DND-41 (cell line): ENCODE measurements at regions not wholly inside any gene's neighbourhood (a gene's known extent, or its start where the extent isn't known, plus 50 kb on each side); places are given as distances from the start of the nearest gene placed in this dataset.

Experiments
- ATAC-seq: fragments of 200-7000 bp; cut with Tn5 transposase; 3 replicates; pipeline ENCODE4 v1.9.1; 2021; ENCODE audit warnings: low read depth; ENCODE audit not compliant: insufficient read depth
- DNase-seq: peaks from one replicate; pipeline ENCODE4 v3.0.0-alpha.2; 2020
- H2AFZ ChIP-seq: 2 replicates; pipeline ENCODE4 v1.6.0; 2012; ENCODE audit warnings: low read depth, low read length
- H3K27ac ChIP-seq: 2 replicates; pipeline ENCODE4 v1.5.1; 2012; ENCODE audit warnings: low read length, inconsistent platforms
- H3K27me3 ChIP-seq: fragments of 200-600 bp; sonication (generic); 2 replicates; pipeline ENCODE4 v1.6.0; 2012; ENCODE audit warnings: low read length, mild to moderate bottlenecking, inconsistent platforms; ENCODE audit not compliant: insufficient read depth, poor library complexity
- H3K36me3 ChIP-seq: 2 replicates; pipeline ENCODE4 v1.5.1; 2012; ENCODE audit warnings: low read length, inconsistent platforms; ENCODE audit not compliant: insufficient read depth
- H3K4me1 ChIP-seq: 2 replicates; pipeline ENCODE4 v1.5.1; 2012; ENCODE audit warnings: mild to moderate bottlenecking, low read length; ENCODE audit not compliant: insufficient read depth
- H3K4me2 ChIP-seq: 2 replicates; pipeline ENCODE4 v1.6.0; 2012; ENCODE audit warnings: mild to moderate bottlenecking, moderate library complexity, low read length, inconsistent platforms; ENCODE audit not compliant: insufficient read depth
- H3K4me3 ChIP-seq, 2 experiments: fragments of 200-600 bp in 1 of 2; shearing (Covaris generic) in 1 of 2; 2 replicates each; pipeline ENCODE4 v1.5.1; 2012 to 2016; ENCODE audit warnings: inconsistent platforms in 2 of 2, low read length in 2 of 2, mild to moderate bottlenecking in 2 of 2, low read depth in 1 of 2, moderate library complexity in 1 of 2
- H3K79me2 ChIP-seq: 2 replicates; pipeline ENCODE4 v1.6.0; 2012; ENCODE audit warnings: low read length, inconsistent platforms; ENCODE audit not compliant: insufficient read depth
- H3K9ac ChIP-seq: 2 replicates; pipeline ENCODE4 v1.6.0; 2012; ENCODE audit warnings: low read depth, mild to moderate bottlenecking, inconsistent platforms, low read length, moderate library complexity
- H3K9me3 ChIP-seq: 2 replicates; pipeline ENCODE4 v1.5.1; 2012; ENCODE audit warnings: low read length, moderate library complexity, mild to moderate bottlenecking, inconsistent platforms; ENCODE audit not compliant: insufficient read depth, severe bottlenecking
- H4K20me1 ChIP-seq: 2 replicates; pipeline ENCODE4 v1.6.0; 2012; ENCODE audit warnings: low read length; ENCODE audit not compliant: insufficient read depth
- EZH2 ChIP-seq: IDR thresholded peaks from 3 replicates; pipeline ENCODE4 v1.6.1; 2012; ENCODE audit warnings: borderline replicate concordance, low read depth, mild to moderate bottlenecking, moderate library complexity, low read length, inconsistent platforms; ENCODE audit not compliant: severe bottlenecking
- TF ChIP-seq, protein P1 (sequence below): IDR thresholded peaks from 2 replicates; pipeline ENCODE4 v1.5.1; 2012; ENCODE audit warnings: borderline replicate concordance, low read length, moderate library complexity, mild to moderate bottlenecking; ENCODE audit not compliant: poor library complexity, severe bottlenecking; ENCODE audit errors: extremely low read depth

- no peak for DNase-seq
- H3K9me3 ChIP-seq, result no peaks in the 10 kb centered on the region
- H3K9ac ChIP-seq, result no peak overlapping the region
- no peak for ATAC-seq
- H3K4me1 ChIP-seq, result no peaks in the 10 kb centered on the region
- no peak overlapping the region for H3K4me3 ChIP-seq
- no peak overlapping the region for H3K27ac ChIP-seq
- no peak overlapping the region for H2AFZ ChIP-seq
- no peaks in the 10 kb centered on the region for H3K36me3 ChIP-seq
- H4K20me1 ChIP-seq, result no peaks in the 10 kb centered on the region
- H3K79me2 ChIP-seq, result no peaks in the 10 kb centered on the region
- no peak overlapping the region for H3K4me2 ChIP-seq
- no peaks in the 10 kb centered on the region for H3K27me3 ChIP-seq
- TF ChIP-seq, protein P1, sequence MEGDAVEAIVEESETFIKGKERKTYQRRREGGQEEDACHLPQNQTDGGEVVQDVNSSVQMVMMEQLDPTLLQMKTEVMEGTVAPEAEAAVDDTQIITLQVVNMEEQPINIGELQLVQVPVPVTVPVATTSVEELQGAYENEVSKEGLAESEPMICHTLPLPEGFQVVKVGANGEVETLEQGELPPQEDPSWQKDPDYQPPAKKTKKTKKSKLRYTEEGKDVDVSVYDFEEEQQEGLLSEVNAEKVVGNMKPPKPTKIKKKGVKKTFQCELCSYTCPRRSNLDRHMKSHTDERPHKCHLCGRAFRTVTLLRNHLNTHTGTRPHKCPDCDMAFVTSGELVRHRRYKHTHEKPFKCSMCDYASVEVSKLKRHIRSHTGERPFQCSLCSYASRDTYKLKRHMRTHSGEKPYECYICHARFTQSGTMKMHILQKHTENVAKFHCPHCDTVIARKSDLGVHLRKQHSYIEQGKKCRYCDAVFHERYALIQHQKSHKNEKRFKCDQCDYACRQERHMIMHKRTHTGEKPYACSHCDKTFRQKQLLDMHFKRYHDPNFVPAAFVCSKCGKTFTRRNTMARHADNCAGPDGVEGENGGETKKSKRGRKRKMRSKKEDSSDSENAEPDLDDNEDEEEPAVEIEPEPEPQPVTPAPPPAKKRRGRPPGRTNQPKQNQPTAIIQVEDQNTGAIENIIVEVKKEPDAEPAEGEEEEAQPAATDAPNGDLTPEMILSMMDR, result no peak
- TF ChIP-seq EZH2, result no peak
These were observed 244.5 kb upstream of the TLL1 start for GRCh38 chr4:165628572-165628971.

GRCh38 chr4:165630671-165631070 lies 242.4 kb upstream of the TLL1 start:
- no peaks in the 10 kb centered on the region for H3K9me3 ChIP-seq
- no peak overlapping the region for H3K4me3 ChIP-seq
- no peak overlapping the region for H3K4me2 ChIP-seq
- H3K9ac ChIP-seq, result no peak overlapping the region
- no peaks in the 10 kb centered on the region for H3K27me3 ChIP-seq
- H3K79me2 ChIP-seq, result no peaks in the 10 kb centered on the region
- TF ChIP-seq, protein P1, result no peak
- no peak for TF ChIP-seq EZH2
- no peak overlapping the region for H2AFZ ChIP-seq
- H4K20me1 ChIP-seq, result no peaks in the 10 kb centered on the region
- no peaks in the 10 kb centered on the region for H3K36me3 ChIP-seq
- 0 out of 2 replicates have a peak, but pooled peaks cover 2% of the 10 kb centered on the region for H3K4me1 ChIP-seq
- no peak for ATAC-seq
- no peak overlapping the region for H3K27ac ChIP-seq
- DNase-seq, result no peak

- no peak overlapping the region for H3K4me2 ChIP-seq
- ATAC-seq (no peak), DNase-seq (no peak)
- H3K27ac ChIP-seq, result no peak overlapping the region
- H2AFZ ChIP-seq, result no peak overlapping the region
- no peaks in the 10 kb centered on the region for H3K27me3 ChIP-seq
- H3K36me3 ChIP-seq, result no peaks in the 10 kb centered on the region
- H3K9me3 ChIP-seq, result no peaks in the 10 kb centered on the region
- 0 out of 2 replicates have a peak, but pooled peaks cover 5% of the 10 kb centered on the region for H3K4me1 ChIP-seq
- H3K9ac ChIP-seq, result no peak overlapping the region
- TF ChIP-seq EZH2, result no peak
- TF ChIP-seq, protein P1, result no peak
- no peaks in the 10 kb centered on the region for H3K79me2 ChIP-seq
- no peak overlapping the region for H3K4me3 ChIP-seq
- no peaks in the 10 kb centered on the region for H4K20me1 ChIP-seq
These were observed 241.7 kb upstream of the TLL1 start for GRCh38 chr4:165631208-165631894.

DNA sequence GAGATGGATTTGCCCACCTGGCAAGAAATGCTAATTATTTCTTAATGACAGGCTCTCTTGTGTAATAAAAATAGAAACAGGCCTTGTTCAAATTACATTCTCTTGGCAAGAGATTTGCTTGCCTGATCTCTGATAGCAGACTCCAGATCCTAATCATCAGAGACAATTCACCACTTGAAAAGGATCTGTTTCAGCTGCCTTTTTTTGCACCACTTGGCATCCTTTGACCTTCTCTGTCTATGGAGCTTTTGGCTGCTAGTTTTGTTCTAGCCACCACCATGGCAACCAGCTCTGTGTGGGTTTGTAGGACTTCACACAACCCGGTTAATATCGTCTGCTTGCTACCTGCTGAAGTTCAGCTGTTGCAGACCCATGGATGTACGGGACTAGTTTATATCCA lies 241.1 kb upstream of the TLL1 start:
- no peak overlapping the region for H3K27ac ChIP-seq
- ATAC-seq (no peak), DNase-seq (no peak)
- H4K20me1 ChIP-seq, result no peaks in the 10 kb centered on the region
- no peaks in the 10 kb centered on the region for H3K36me3 ChIP-seq
- no peak overlapping the region for H3K4me3 ChIP-seq
- no peaks in the 10 kb centered on the region for H3K27me3 ChIP-seq
- no peaks in the 10 kb centered on the region for H3K79me2 ChIP-seq
- no peak overlapping the region for H2AFZ ChIP-seq
- H3K4me2 ChIP-seq, result no peak overlapping the region
- H3K4me1 ChIP-seq, result 0 out of 2 replicates have a peak, but pooled peaks cover 5% of the 10 kb centered on the region
- no peak overlapping the region for H3K9ac ChIP-seq
- H3K9me3 ChIP-seq, result no peaks in the 10 kb centered on the region
- TF ChIP-seq EZH2, result no peak
- TF ChIP-seq, protein P1, result no peak
